ENCODE measurements at regions not wholly inside any gene's neighbourhood (a gene's known extent, or its start where the extent isn't known, plus 50 kb on each side); places are given as distances from the start of the nearest gene placed in this dataset.

- TF ChIP-seq TAF1 (IDR thresholded peaks at IDR 0.05; ENCODE audit: borderline replicate concordance, insufficient read depth, low read length) (no peak), POLR2AphosphoS5 (IDR thresholded peaks at IDR 0.05; ENCODE audit: low read depth, low read length) (no peak), FOXP2 (optimal IDR thresholded peaks at IDR 0.05; ENCODE audit: borderline replicate concordance, extremely low read depth, extremely low read length, insufficient read depth) (no peak), SIN3A (IDR thresholded peaks at IDR 0.05; ENCODE audit: borderline replicate concordance, insufficient read depth, low read length) (no peak)
- TF ChIP-seq, protein P1, sequence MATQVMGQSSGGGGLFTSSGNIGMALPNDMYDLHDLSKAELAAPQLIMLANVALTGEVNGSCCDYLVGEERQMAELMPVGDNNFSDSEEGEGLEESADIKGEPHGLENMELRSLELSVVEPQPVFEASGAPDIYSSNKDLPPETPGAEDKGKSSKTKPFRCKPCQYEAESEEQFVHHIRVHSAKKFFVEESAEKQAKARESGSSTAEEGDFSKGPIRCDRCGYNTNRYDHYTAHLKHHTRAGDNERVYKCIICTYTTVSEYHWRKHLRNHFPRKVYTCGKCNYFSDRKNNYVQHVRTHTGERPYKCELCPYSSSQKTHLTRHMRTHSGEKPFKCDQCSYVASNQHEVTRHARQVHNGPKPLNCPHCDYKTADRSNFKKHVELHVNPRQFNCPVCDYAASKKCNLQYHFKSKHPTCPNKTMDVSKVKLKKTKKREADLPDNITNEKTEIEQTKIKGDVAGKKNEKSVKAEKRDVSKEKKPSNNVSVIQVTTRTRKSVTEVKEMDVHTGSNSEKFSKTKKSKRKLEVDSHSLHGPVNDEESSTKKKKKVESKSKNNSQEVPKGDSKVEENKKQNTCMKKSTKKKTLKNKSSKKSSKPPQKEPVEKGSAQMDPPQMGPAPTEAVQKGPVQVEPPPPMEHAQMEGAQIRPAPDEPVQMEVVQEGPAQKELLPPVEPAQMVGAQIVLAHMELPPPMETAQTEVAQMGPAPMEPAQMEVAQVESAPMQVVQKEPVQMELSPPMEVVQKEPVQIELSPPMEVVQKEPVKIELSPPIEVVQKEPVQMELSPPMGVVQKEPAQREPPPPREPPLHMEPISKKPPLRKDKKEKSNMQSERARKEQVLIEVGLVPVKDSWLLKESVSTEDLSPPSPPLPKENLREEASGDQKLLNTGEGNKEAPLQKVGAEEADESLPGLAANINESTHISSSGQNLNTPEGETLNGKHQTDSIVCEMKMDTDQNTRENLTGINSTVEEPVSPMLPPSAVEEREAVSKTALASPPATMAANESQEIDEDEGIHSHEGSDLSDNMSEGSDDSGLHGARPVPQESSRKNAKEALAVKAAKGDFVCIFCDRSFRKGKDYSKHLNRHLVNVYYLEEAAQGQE (IDR thresholded peaks at IDR 0.05; ENCODE audit: insufficient read depth in 1 of 2, low read depth in 2 of 2, low read length in 2 of 2) = no peak
Measured at GRCh38 chr1:82367456-82367855, 566.7 kb downstream of the ADGRL2 start.
